ENCODE measurements at regions not wholly inside any gene's neighbourhood (a gene's known extent, or its start where the extent isn't known, plus 50 kb on each side); places are given as distances from the start of the nearest gene placed in this dataset.
A peak's percentile ranks its signal among the peaks of the same experiment; 100 is the strongest.

DNA sequence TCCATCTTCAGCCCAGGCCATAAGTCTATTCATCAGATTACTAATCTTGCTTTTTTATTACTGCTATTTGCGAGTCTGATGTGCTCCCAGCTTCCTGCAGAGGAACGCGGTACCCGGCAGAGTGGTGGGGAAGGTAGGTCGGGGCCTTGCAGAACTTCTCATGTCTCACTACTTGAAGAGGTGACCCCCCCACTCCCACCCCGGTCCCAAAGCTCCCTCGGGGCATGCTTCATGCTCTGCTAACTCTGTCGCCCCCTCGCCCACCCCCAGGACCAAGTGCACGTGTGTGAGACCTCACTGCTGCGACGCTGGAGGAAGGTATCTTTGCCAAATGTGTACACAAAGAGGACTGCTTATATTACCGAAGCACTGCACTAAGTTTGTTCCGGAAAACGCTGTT lies 129.4 kb upstream of the RAB12 start:
- no peak overlapping the region for H2AFZ ChIP-seq (replicated peaks)
- peaks cover 8% of the 10 kb centered on the region for H3K4me1 Mint-ChIP-seq
- no peaks in the 10 kb centered on the region for H3K79me2 ChIP-seq (ENCODE audit: low read depth)
- no peaks in the 10 kb centered on the region for H3K27me3 ChIP-seq
- no peaks in the 10 kb centered on the region for H4K20me1 ChIP-seq (ENCODE audit: low read depth)
- peaks cover 5% of the 10 kb centered on the region for H3K27me3 Mint-ChIP-seq (ENCODE audit: insufficient read depth, low read depth)
- no peaks in the 10 kb centered on the region for H3K9me3 ChIP-seq (ENCODE audit: low read depth)
- H3F3A ChIP-seq (ENCODE audit: low read depth): no peaks in the 10 kb centered on the region
- H3K4me3 Mint-ChIP-seq: no peak overlapping the region
- TF ChIP-seq EZH2phosphoT487 (IDR thresholded peaks at IDR 0.05) (no peak), EZH2 (IDR thresholded peaks at IDR 0.05) (no peak)
- TF ChIP-seq, protein P1, sequence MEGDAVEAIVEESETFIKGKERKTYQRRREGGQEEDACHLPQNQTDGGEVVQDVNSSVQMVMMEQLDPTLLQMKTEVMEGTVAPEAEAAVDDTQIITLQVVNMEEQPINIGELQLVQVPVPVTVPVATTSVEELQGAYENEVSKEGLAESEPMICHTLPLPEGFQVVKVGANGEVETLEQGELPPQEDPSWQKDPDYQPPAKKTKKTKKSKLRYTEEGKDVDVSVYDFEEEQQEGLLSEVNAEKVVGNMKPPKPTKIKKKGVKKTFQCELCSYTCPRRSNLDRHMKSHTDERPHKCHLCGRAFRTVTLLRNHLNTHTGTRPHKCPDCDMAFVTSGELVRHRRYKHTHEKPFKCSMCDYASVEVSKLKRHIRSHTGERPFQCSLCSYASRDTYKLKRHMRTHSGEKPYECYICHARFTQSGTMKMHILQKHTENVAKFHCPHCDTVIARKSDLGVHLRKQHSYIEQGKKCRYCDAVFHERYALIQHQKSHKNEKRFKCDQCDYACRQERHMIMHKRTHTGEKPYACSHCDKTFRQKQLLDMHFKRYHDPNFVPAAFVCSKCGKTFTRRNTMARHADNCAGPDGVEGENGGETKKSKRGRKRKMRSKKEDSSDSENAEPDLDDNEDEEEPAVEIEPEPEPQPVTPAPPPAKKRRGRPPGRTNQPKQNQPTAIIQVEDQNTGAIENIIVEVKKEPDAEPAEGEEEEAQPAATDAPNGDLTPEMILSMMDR (IDR thresholded peaks at IDR 0.05): no peak
- peaks cover 9% of the 10 kb centered on the region for H3K9me3 Mint-ChIP-seq
- H3K4me1 ChIP-seq: no peaks in the 10 kb centered on the region
- H3K4me2 ChIP-seq: no peak overlapping the region
- H3K36me3 ChIP-seq: no peaks in the 10 kb centered on the region
- H3K36me3 Mint-ChIP-seq: no peaks in the 10 kb centered on the region
- H3K27ac Mint-ChIP-seq: no peak overlapping the region
- no peak for DNase-seq (ENCODE audit: low spot score)
- no peak overlapping the region for H3K27ac ChIP-seq
- H3K4me3 ChIP-seq: no peak overlapping the region
- H3K9ac ChIP-seq: no peak overlapping the region

DNA sequence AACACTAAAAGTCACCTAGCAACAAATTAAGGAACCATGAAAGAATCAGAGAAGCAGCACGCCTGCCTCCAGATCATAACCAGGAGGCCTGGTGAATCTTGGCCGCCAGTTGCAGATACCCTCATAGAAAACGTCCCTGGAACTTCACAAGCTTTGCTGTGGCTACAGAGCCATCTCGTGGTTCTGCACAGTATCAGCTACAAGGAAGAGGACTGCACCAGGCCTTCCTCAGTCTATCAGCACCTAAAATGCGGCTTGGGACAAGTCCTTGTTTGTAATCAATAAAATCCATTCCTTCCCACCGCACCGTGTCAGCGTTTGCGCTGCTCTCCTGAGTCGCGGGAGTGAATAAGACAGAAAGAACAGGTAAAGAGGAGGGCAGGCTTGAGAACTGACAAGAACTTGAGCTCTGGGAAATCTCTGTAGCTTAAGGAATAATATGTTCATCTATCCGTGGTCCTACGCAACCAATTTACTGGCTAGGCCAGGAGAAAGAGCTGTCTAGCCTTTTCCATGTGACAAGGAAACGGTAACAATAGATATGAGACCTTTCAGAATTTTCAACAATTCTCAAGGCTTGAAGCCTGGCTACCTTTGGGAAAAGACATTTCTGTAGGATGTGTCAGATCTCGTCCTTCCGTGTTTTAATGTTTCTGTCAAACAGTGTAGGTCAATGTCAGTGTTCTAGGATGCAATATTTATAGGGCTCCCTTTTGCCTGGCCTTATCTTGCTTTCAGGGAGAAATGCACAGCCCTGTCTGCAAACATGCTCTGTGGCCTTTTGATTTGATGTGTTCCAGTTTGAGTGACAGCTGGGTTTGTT lies 128.5 kb upstream of the RAB12 start:
- Histone ChIP-seq H3K4me1 (no peaks in the 10 kb centered on the region), H3K4me2 (no peak overlapping the region), H2AFZ (replicated peaks) (no peak overlapping the region), H3K4me3 (no peak overlapping the region), H3K27me3 (no peaks in the 10 kb centered on the region), H3K79me2 (ENCODE audit: low read depth) (no peaks in the 10 kb centered on the region), H4K20me1 (ENCODE audit: low read depth) (no peaks in the 10 kb centered on the region), H3K36me3 (no peaks in the 10 kb centered on the region), H3F3A (ENCODE audit: low read depth) (no peaks in the 10 kb centered on the region), H3K9ac (no peak overlapping the region), H3K9me3 (ENCODE audit: low read depth) (no peaks in the 10 kb centered on the region), H3K27ac (no peak overlapping the region)
- Mint-ChIP-seq H3K4me3 (no peak overlapping the region), H3K27ac (no peak overlapping the region), H3K36me3 (no peaks in the 10 kb centered on the region), H3K9me3 (peaks cover 9% of the 10 kb centered on the region), H3K4me1 (peaks cover 8% of the 10 kb centered on the region), H3K27me3 (ENCODE audit: insufficient read depth, low read depth) (peaks cover 6% of the 10 kb centered on the region)
- peak; percentile 76 for DNase-seq (ENCODE audit: low spot score)
- TF ChIP-seq EZH2phosphoT487 (IDR thresholded peaks at IDR 0.05) (no peak), EZH2 (IDR thresholded peaks at IDR 0.05) (no peak)
- TF ChIP-seq, protein P1 (IDR thresholded peaks at IDR 0.05): peak; percentile 69

DNA sequence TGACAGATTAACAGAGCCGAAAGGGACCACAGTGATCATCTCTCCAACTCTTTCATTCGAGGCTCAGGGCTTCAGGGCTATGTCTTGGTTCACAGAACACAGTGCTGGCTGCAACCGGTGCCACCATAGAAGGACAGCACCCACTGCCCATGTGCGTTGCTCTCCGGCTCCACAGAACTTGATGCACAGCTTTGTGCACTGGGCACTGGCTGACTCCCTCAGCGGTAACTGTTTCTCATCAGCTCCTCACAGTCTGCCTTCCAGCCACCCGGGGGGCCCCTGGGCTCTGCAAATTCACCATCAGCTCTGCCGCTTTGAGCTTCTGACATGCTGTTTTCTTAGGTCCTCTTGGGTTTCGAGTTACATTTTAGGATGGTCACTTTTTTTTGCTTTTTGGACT lies 124.3 kb upstream of the RAB12 start:
- H3K4me1 ChIP-seq: no peaks in the 10 kb centered on the region
- no peak overlapping the region for H3K27ac Mint-ChIP-seq
- no peak overlapping the region for H3K9ac ChIP-seq
- H3K79me2 ChIP-seq (ENCODE audit: low read depth): no peaks in the 10 kb centered on the region
- no peaks in the 10 kb centered on the region for H4K20me1 ChIP-seq (ENCODE audit: low read depth)
- no peak for DNase-seq (ENCODE audit: low spot score)
- H3F3A ChIP-seq (ENCODE audit: low read depth): no peaks in the 10 kb centered on the region
- H3K9me3 ChIP-seq (ENCODE audit: low read depth): no peaks in the 10 kb centered on the region
- H3K4me3 Mint-ChIP-seq: no peak overlapping the region
- no peaks in the 10 kb centered on the region for H3K36me3 ChIP-seq
- no peaks in the 10 kb centered on the region for H3K9me3 Mint-ChIP-seq
- TF ChIP-seq, protein P1 (IDR thresholded peaks at IDR 0.05): no peak
- TF ChIP-seq EZH2 (IDR thresholded peaks at IDR 0.05) (no peak), EZH2phosphoT487 (IDR thresholded peaks at IDR 0.05) (no peak)
- H3K4me1 Mint-ChIP-seq: peaks cover 3% of the 10 kb centered on the region
- H2AFZ ChIP-seq (replicated peaks): no peak overlapping the region
- H3K27ac ChIP-seq: no peak overlapping the region
- H3K4me3 ChIP-seq: no peak overlapping the region
- no peak overlapping the region for H3K4me2 ChIP-seq
- H3K27me3 Mint-ChIP-seq (ENCODE audit: insufficient read depth, low read depth): peaks cover 3% of the 10 kb centered on the region
- no peaks in the 10 kb centered on the region for H3K27me3 ChIP-seq
- H3K36me3 Mint-ChIP-seq: no peaks in the 10 kb centered on the region

All from neural progenitor cell (in vitro differentiated cells).